Skin epidermis (tissue), 12 donors: ENCODE measurements at regions not wholly inside any gene's neighbourhood (a gene's known extent, or its start where the extent isn't known, plus 50 kb on each side); places are given as distances from the start of the nearest gene placed in this dataset.
"Not testable (repeated sequence)": the region's sequence is repeated elsewhere in the genome, so short reads cannot be mapped to it uniquely, and the experiment has no call there.

Source experiments
- H3K27ac ChIP-seq, 21 experiments: fragments of 200-600 bp; sonication (generic) in 11 of 21; one replicate each; pipeline ENCODE4 v1.5.0; 2020; ENCODE audit warnings: mild to moderate bottlenecking in 3 of 21, inconsistent platforms in 2 of 21, moderate library complexity in 2 of 21
- H3K4me3 ChIP-seq, 7 experiments: fragments of 200-600 bp; sonication (generic) in 2 of 7; one replicate each; pipeline ENCODE4 v1.5.0; 2020; ENCODE audit warnings: inconsistent platforms in 2 of 7, mild to moderate bottlenecking in 2 of 7, moderate library complexity in 1 of 7

DNA sequence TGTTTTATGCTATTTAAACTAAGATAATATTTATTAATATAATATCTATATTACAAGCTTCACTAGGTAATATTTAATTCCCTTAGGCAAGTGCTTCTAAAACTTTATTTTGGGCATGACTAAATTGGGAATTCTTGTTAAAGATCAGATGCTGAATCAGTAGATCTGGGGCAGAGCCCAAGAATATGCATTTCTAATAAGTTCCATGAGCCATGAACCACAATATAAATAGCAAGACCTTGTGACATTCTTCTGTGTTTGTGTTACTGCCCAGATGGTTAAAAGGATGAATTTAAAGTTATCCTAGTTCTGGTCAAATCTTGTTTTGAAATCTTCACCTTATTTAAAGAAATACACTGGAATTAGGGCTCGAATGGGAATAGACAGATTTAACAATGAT is 258.4 kb upstream of the CACNA2D1 start:
- Histone ChIP-seq H3K4me3 (no peak overlapping the region), H3K27ac (no peak overlapping the region)

DNA sequence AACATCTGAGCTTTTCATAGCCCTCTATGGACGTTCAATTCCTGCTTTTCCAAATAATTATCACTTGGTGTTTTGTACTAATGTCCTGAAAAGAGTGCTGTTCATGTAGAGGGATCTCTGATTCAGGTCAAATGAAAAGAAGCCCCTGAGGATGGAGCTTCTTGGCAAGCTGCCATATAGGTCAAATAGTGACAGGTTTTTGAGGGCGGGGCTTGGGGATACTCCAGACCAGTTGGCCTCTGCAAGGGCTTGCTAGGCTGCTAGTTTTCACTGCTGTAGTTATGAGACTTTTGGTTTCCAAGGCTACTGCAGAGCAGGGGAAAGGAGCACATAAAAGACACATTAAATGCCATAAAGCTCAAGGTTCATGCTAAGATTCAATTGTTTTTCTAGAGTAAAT is 257.2 kb upstream of the CACNA2D1 start:
- no peak overlapping the region for H3K4me3 ChIP-seq
- no peak overlapping the region for H3K27ac ChIP-seq

DNA sequence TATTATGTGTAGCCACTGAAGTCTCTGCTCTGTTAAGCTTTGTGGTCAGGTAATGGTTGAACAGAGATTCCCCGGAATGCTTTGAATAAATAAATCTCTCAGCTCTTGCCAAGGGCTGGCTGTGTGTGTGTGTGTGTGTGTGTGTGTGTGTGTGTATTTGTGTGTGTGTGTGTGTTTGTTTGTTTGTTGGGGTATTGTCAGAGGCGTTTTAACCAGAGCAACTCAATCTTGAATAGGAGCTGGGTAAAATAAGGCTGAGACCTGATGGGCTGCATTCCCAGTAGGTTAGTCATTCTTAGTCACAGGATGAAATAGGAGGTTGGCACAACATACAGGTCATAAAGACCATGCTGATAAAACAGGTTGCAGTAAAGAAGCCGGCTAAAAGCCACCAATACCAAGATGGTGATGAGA is 256.2 kb upstream of the CACNA2D1 start:
- H3K27ac ChIP-seq = no peak overlapping the region
- no peak overlapping the region for H3K4me3 ChIP-seq

DNA sequence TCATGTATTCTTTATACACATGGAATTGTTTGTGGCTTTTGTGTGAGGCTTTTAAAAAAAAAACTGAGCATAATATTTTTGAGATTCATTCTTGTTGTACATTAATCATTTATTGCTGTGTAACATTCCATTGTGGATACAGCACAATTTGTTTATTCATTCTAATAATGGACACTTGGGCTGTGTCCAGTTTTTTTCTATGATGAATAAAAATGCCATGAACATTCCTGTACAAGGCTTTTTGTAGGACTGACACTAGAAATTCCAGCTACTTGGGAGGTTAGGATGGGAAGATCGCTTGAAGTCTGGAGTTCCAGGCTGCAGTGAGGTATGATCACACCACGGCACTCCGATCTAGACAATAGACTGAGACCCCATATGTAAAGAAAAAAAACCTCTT is 254.3 kb upstream of the CACNA2D1 start:
- no peak overlapping the region for H3K27ac ChIP-seq
- H3K4me3 ChIP-seq = no peak overlapping the region

DNA sequence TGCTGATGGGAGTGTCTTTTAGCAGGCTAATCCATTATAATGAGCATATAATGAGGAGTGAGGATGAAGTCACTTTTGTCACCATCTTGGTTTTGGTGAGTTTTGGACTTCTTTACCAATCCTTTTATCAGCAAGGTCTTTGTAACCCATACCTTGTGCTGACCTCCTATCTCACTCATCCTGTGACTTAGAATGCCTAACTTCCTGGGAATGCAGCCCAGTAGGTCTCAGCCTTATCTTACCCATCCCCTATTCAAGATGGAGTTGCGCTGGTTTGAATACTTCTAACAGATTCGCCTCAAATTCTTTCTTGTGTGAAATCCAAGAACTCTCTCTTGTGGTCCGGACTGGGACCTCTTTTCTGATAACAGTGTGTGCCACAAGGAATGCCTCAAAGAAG is 253.1 kb upstream of the CACNA2D1 start:
- H3K4me3 ChIP-seq = no peak overlapping the region
- H3K27ac ChIP-seq = no peak overlapping the region

DNA sequence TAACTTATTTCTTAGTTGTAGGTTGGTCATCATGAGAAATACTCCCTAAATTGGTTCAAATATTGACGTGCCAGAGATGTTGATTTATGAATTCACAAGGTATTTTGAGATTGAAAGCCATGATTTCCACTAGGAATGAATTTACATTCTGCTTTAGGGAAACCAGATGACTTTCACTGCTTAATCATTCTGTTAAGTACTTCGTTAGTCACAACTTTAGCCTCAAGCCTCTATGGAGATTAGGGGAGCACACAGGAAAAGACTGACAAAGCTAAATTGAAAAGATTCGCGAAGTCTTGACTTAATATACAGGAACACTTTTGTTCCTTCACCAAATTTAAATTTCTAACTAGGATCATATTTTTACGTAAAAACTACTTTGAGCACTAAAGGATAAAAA is 250.4 kb upstream of the CACNA2D1 start:
- no peak overlapping the region for H3K4me3 ChIP-seq
- H3K27ac ChIP-seq = no peak overlapping the region

DNA sequence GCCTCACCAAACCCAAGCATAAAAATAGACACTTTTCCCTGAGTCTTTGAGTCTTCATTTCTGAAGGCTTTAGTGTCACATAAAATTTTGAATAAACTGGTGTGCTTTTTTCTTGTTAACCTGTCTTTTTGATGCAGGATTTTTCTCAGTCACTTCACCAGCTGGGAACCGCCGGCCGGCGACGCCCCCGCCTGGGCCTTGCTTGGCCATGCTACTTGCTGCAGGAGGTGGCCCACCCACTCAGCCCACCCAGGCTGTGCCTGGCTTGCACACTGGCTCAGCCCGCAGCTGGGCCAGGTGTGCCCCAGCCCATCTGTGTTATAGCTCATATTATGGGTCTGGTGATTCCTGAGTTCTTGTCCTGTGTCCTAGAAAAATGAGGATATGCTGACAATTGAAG is 247.4 kb upstream of the CACNA2D1 start:
- Histone ChIP-seq H3K27ac (no peak overlapping the region), H3K4me3 (no peak overlapping the region)

DNA sequence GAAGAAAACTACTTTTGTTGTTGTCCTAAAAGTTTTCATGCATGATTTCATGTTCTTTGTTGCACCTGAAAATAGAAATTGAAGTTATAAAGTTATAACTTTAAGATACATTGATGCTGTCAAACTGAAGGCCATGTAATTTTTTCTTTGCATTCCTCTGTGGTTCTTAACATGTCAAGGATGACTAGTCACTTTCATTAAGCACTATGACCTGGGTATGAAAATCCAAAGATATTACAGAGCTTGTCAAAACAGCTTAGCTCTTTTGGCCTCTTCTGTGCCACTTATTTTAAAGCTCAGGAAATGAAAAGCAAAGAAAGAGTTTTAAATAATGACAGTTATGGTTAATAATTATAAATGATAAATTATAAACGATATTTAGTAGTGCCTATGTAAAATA is 241.6 kb upstream of the CACNA2D1 start:
- Histone ChIP-seq H3K4me3 (no peak overlapping the region), H3K27ac (no peak overlapping the region)

DNA sequence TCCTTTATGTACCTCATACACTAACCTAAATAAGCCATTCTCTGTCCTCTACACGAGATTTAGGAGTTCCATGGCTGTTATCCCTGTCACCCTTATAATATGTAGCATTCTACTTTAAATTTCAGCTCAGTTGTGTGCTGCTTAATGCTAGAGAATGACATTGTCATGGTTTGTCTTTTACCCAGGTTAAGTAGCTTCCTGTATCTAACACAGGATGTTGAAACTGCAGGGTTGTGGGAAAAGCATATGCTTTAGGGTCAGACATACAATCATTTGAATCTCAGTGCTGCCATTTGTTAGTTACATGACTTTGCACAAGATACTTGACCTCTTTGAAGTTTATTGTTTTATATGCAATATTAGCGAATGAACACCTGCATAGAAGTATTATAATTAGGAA is 235.1 kb upstream of the CACNA2D1 start:
- H3K27ac ChIP-seq = peak overlapping the region in 3 of 21 experiments; percentile 21 to 39 (median 34)
- H3K4me3 ChIP-seq = no peak overlapping the region

DNA sequence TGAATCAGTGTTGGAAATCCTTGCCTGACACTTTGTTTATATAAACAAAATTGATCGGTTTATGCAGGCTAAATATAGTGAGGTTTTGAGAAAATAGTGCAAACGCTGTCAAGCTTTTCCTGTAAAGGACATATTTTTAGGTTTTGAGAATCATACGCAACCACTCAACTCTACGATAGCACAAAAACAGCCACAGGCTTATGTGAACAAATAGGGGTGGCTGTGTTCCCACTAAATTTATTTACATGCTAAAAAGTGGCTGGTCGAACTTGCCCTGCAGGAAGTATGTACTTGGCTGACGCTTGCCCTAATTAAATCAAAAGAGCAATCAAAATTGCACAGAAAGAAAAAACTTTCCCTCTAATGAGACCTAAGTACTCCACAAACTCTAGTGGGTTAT is 234.7 kb upstream of the CACNA2D1 start:
- no peak overlapping the region for H3K4me3 ChIP-seq
- peak overlapping the region in 3 of 21 experiments; percentile 21 to 39 (median 34) for H3K27ac ChIP-seq

DNA sequence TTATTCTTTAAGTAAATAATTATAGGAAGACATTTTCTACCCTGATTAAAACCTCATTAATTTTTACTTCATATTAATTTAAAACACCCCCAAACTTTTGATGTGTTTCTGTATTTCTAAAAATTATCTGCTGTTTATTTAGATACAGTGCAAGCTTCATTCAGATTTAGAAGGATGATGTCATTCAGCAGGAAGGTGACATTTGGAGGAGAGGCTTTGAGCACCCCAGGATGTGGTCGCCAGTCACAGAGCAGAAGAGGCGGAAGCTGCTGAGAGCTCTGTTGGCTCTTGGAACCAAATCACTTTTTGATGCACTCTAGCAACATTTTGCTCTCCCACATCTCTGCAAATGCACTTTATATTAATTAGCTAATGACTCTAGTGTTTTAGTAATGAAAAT is 233.9 kb upstream of the CACNA2D1 start:
- Histone ChIP-seq H3K27ac (no peak overlapping the region), H3K4me3 (no peak overlapping the region)

DNA sequence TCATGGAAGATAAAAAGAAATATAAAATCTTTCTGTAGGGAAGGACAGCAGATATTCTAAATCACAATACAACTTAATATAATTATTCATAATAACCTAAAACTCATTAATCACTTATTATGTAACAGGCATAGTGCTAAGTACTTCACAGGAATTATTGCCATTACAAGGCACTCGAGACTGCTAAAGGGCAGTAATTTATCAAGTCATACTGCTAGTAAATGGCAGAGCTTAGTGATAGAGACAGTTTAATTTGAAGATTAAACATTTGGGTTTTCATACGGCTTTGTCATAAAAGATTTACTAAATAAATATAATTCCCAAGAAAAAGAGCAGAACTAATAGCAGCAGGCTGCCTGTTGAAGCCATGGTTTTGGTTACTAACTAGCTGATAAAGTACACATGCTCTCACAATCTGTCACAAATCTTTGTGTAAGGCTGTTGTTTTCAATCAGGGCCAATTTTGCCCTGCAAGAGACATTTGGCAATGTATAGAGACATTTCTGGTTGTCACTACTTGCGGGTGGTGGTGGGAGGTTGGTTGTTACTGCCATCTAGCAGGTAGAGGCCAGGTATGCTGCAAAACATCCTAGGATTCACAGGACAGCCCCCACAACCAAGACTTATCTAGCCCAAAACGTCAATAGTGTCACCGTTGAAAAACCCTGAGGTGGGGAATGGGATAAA is 233.3 kb upstream of the CACNA2D1 start:
- Histone ChIP-seq H3K4me3 (no peak overlapping the region), H3K27ac (no peak overlapping the region)

DNA sequence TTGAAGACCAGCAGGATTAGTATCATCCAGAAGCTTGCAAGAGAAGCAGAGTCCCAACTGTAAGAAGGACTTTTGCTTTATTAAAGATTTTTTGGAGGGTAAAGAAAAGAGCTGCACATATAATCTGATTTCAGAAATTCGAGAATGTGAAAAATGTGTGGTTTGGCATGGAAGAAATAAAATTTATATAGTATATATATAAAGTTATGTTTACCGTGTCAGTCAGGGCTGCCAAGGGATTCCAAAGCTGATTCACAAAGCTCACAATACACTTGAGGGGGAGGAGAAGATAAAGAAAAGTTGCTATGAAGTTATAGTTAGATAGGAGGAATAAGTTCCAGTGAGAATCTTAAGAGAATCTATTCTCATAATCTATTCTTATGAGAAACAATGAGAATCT is 231.8 kb upstream of the CACNA2D1 start:
- Histone ChIP-seq H3K4me3 (no peak overlapping the region), H3K27ac (no peak overlapping the region)

DNA sequence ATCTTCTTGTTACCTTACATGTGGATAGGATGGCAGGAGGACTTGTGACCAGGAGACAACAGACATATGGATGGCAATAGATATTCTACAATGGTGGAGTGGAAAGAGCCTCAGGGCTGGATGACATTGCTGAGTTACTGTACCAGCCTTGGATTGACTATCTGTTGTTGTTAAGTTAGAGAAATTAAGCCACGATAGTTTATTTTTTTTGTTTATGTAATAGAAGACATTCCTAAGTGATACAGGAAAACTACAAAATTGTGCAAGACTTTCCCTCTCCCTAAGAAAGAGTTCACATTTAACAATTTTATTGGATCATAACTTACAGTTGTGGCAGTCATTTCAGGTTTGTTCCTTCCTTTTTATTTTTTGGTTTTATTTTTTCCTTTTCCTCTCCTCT is 230.7 kb upstream of the CACNA2D1 start:
- no peak overlapping the region for H3K27ac ChIP-seq

DNA sequence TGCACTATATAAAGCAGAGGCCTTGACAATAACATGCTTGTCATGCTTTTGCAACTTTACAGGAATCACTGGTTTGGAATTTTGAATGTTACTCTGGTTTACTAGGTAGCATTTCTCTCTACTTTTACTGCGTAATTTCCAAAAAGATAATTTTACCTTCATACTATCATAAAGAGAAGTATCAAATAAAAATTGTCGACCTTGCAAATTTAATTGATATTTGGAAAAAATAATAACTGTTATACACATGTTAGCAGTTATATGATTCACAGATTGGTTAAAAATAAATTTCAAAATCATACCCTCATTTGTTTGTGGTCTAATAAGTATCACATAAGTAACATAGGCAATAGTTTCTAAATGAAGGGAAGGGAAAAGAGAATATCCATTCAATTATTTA is 228.5 kb upstream of the CACNA2D1 start:
- H3K4me3 ChIP-seq = no peak overlapping the region
- no peak overlapping the region for H3K27ac ChIP-seq

More for the DNA sequence above, 230.7 kb upstream of the CACNA2D1 start:
- no peak overlapping the region for H3K4me3 ChIP-seq

DNA sequence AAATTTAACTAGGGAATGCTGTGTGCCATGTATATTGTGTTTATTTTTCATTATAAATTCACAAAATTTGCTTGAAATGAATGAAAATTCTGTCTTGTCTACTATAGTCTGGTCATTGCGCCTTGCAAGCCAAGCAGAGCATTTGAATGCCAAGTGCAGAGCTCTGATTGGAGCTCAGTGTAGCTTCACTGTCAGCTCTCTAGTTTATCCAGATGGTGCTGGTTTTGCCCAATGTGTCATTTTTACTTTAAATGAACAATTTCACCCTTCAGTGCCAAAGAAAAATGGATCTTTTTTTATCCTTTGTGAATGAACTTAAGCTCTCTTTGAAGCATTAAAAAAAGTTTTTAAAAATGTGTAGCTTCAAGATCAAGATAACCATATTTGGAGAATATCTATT is 225.6 kb upstream of the CACNA2D1 start:
- H3K27ac ChIP-seq = no peak overlapping the region
- no peak overlapping the region for H3K4me3 ChIP-seq

DNA sequence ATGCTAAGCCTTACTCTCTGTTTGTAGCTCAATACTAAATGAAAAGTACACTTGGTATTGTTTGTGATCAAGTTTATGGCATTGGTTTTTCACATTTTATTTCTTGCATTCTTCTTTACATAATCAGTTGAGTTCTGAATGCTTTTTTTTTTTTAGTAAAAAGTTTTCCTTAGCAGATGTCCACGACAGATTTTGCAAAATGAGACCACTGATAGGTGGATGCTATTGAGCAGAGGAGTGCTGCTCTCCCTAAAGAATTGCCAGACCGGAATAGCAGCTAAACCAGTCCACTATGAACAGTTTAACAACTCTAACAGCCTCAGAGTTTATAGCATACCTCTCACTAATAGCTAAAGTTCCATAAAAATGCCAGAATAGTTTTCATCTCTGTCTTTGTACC is 225.1 kb upstream of the CACNA2D1 start:
- H3K27ac ChIP-seq = no peak overlapping the region
- no peak overlapping the region for H3K4me3 ChIP-seq

DNA sequence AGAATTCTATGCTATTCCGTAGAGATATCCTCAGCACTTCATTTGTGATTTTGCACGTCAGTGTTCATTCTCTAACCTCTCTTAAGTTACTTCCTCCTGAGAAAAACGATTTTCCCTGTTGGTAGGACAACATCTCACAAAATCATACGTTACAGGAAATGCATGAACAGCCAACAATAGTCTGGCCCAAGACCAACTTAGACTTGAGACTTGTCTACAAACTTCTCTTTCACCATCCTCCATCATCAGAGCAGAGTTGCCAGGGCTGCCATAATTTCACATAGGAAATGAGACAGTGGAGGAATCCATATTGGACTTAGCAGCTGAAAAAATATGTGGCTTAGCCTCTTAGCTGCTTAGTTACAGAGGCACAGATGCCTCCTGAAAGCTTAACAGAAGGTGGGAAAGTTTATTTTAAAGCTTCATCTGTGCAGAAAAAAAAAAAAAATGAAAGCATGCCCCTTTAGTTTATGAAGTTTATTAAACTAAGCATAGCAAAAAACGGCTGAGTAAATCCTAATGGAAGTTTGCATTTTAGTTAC is 222.5 kb upstream of the CACNA2D1 start:
- H3K27ac ChIP-seq = no peak overlapping the region
- H3K4me3 ChIP-seq = no peak overlapping the region

DNA sequence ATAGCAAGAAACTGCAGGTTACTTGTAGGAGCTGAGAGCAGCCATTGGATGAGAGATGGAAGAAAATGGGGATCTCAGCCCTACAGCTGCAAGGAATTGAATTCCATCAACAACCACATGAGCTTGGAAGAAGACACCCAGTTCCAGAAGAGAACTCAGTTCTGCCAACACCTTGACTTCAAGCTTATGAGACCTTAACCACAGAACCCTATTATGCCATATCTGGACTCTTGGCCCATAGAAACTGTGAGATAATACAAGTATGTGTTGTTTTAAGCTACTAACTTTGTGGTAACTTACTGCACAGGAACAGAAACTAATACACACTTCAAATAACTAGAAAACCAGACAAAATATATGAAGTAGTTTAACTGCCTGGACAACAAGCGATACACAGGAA is 212.4 kb upstream of the CACNA2D1 start:
- Histone ChIP-seq H3K27ac (no peak overlapping the region), H3K4me3 (no peak overlapping the region)

DNA sequence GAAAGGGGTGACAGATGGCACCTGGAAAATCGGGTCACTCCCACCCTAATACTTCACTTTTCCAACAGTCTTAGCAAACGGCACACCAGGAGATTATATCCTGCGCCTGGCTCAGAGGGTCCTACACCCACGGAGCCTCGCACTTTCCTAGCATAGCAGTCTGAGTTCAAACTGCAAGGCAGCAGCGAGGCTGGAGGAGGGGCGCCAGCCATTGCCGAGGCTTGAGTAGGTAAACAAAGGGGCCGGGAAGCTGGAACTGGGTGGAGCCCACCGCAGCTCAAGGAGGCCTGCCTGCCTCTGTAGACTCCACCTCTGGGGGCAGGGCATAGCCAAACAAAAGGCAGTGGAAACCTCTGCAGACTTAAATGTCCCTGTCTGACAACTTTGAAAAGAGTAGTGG is 206.5 kb upstream of the CACNA2D1 start:
- H3K27ac ChIP-seq = not testable (repeated sequence)

DNA sequence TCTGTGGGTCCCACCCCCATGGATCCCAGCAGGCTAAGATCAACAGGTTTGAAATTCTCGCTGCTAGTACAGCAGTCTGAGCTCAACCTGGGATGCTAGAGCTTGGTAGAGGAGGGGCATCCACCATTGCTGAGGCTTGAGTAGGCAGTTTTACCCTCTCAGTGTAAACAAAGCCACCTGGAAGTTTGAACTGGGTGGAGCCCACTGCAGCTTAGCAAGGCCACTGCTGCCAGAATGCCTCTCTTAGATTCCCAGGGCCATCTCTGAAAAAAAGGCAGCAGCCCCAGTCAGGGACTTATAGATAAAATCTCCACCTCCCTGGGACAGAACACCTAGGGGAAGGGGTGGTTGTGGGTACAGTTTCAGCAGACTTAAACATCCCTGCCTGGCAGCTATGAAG is 190.0 kb upstream of the CACNA2D1 start:
- Histone ChIP-seq H3K4me3 (no peak overlapping the region), H3K27ac (no peak overlapping the region)

More for the DNA sequence above, 206.5 kb upstream of the CACNA2D1 start:
- not testable (repeated sequence) for H3K4me3 ChIP-seq

DNA sequence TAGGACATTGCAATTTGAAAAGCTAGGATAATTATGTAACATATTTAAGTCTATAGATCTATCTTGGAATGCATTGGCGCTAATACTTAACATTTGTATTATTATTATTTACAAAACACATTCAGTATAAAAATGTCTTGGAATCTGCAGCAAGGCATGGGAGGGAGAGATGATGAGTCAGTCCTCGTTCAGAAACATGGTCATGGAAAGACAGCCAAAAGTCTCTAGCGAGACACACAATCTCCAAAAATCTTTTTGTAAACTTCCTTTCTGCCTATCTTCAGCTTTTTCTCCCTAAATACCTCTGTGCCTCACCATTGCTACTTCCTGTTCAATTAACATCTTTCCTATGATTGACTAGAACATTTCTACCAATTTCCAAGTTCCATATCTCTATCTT is 188.4 kb upstream of the CACNA2D1 start:
- H3K4me3 ChIP-seq = no peak overlapping the region
- peak overlapping the region in 1 of 21 experiments; percentile 9 for H3K27ac ChIP-seq
